ENCODE measurements at regions not wholly inside any gene's neighbourhood (a gene's known extent, or its start where the extent isn't known, plus 50 kb on each side); places are given as distances from the start of the nearest gene placed in this dataset.

- TF ChIP-seq CTCF (IDR thresholded peaks at IDR 0.05; ENCODE audit: low read depth, low read length) = no peak
- peaks cover 19% of the 10 kb centered on the region; the same call in 1 of the 2 replicates for H3K9me3 ChIP-seq (ENCODE audit: control insufficient read depth, insufficient read depth, low read length)
- POLR2A ChIA-PET = no interaction called here
- no peaks in the 10 kb centered on the region for H3K27me3 ChIP-seq (ENCODE audit: control insufficient read depth, insufficient read depth, low read length)
- DNase-seq (ENCODE audit: low read depth, low spot score) = no peak
- no peak overlapping the region for H3K27ac ChIP-seq (ENCODE audit: low read depth, low read length)
- CTCF ChIA-PET = no interaction called here
- no peak overlapping the region for H3K4me3 ChIP-seq (ENCODE audit: low read depth, low read length)
Measured at GRCh38 chr4:116516711-116517110, 568.7 kb downstream of the TRAM1L1 start.

- H3K27me3 ChIP-seq (ENCODE audit: control insufficient read depth, insufficient read depth, low read length) = no peaks in the 10 kb centered on the region
- no peak for TF ChIP-seq CTCF (IDR thresholded peaks at IDR 0.05; ENCODE audit: low read depth, low read length)
- H3K27ac ChIP-seq (ENCODE audit: low read depth, low read length) = no peak overlapping the region
- ChIA-PET POLR2A (no interaction called here), CTCF (no interaction called here)
- H3K9me3 ChIP-seq (ENCODE audit: control insufficient read depth, insufficient read depth, low read length) = peaks cover 19% of the 10 kb centered on the region; the same call in 1 of the 2 replicates
- DNase-seq (ENCODE audit: low read depth, low spot score) = no peak
- H3K4me3 ChIP-seq (ENCODE audit: low read depth, low read length) = no peak overlapping the region
Measured at GRCh38 chr4:116515959-116516358, 569.4 kb downstream of the TRAM1L1 start.

- ChIA-PET POLR2A (no interaction called here), CTCF (no interaction called here)
- no peak for TF ChIP-seq CTCF (IDR thresholded peaks at IDR 0.05; ENCODE audit: low read depth, low read length)
- Histone ChIP-seq H3K4me3 (ENCODE audit: low read depth, low read length) (no peak overlapping the region), H3K9me3 (ENCODE audit: control insufficient read depth, insufficient read depth, low read length) (peaks cover 12% of the 10 kb centered on the region), H3K27ac (ENCODE audit: low read depth, low read length) (no peak overlapping the region), H3K27me3 (ENCODE audit: control insufficient read depth, insufficient read depth, low read length) (no peaks in the 10 kb centered on the region)
- DNase-seq (ENCODE audit: low read depth, low spot score) = no peak
Measured at GRCh38 chr4:116512552-116512951, 572.8 kb downstream of the TRAM1L1 start.

- no peak for DNase-seq (ENCODE audit: low read depth, low spot score)
- TF ChIP-seq CTCF (IDR thresholded peaks at IDR 0.05; ENCODE audit: low read depth, low read length) = no peak
- POLR2A ChIA-PET = no interaction called here
- Histone ChIP-seq H3K27me3 (ENCODE audit: control insufficient read depth, insufficient read depth, low read length) (no peaks in the 10 kb centered on the region), H3K4me3 (ENCODE audit: low read depth, low read length) (no peak overlapping the region), H3K27ac (ENCODE audit: low read depth, low read length) (no peak overlapping the region), H3K9me3 (ENCODE audit: control insufficient read depth, insufficient read depth, low read length) (peaks cover 3% of the 10 kb centered on the region; the same call in 1 of the 2 replicates)
- CTCF ChIA-PET = no interaction called here
Measured at GRCh38 chr4:116501954-116502353, 583.4 kb downstream of the TRAM1L1 start.

GRCh38 chr4:116500225-116500624, 585.2 kb downstream of the TRAM1L1 start:
- Histone ChIP-seq H3K27ac (ENCODE audit: low read depth, low read length) (no peak overlapping the region), H3K27me3 (ENCODE audit: control insufficient read depth, insufficient read depth, low read length) (no peaks in the 10 kb centered on the region), H3K4me3 (ENCODE audit: low read depth, low read length) (no peak overlapping the region), H3K9me3 (ENCODE audit: control insufficient read depth, insufficient read depth, low read length) (peaks cover 3% of the 10 kb centered on the region; the same call in 1 of the 2 replicates)
- no peak for DNase-seq (ENCODE audit: low read depth, low spot score)
- no peak for TF ChIP-seq CTCF (IDR thresholded peaks at IDR 0.05; ENCODE audit: low read depth, low read length)
- ChIA-PET CTCF (no interaction called here), POLR2A (no interaction called here)

Measured in AG04450 (cell line).